SK-N-SH treated with all-trans-retinoic acid at 6 μM for 48 hours (cell line): ENCODE measurements at regions not wholly inside any gene's neighbourhood (a gene's known extent, or its start where the extent isn't known, plus 50 kb on each side); places are given as distances from the start of the nearest gene placed in this dataset.

ENCODE experiments used
- ATAC-seq: fragments of 200-7000 bp; cut with Tn5 transposase; 3 replicates; pipeline ENCODE4 v1.9.1; 2020; ENCODE audit warnings: mild to moderate bottlenecking, moderate library complexity
- ARNTL ChIP-seq: fragments of 450-650 bp; formaldehyde crosslinking; IDR thresholded peaks from 2 replicates; pipeline ENCODE4 v1.5.0; 2020; ENCODE audit warnings: low read depth, mild to moderate bottlenecking, moderate library complexity, borderline replicate concordance
- BACH2 ChIP-seq: fragments of 250-450 bp; sonication (Bioruptor Pico); IDR thresholded peaks from 2 replicates; pipeline ENCODE4 v1.9.0; 2021; ENCODE audit warnings: mild to moderate bottlenecking, borderline replicate concordance
- CREB5 ChIP-seq: fragments of 250-450 bp; sonication (Bioruptor Pico); IDR thresholded peaks from 2 replicates; pipeline ENCODE4 v1.5.1; 2020; ENCODE audit warnings: low read depth, mild to moderate bottlenecking, moderate library complexity
- CSDC2 ChIP-seq: fragments of 250-450 bp; sonication (Bioruptor Pico); IDR thresholded peaks from 2 replicates; pipeline ENCODE4 v1.5.0; 2020; ENCODE audit warnings: mild to moderate bottlenecking, moderate library complexity
- ESRRG ChIP-seq: fragments of 250-450 bp; sonication (Bioruptor Pico); IDR thresholded peaks from 2 replicates; pipeline ENCODE4 v1.6.1; 2021; ENCODE audit warnings: mild to moderate bottlenecking
- GLIS3 ChIP-seq: fragments of 250-450 bp; sonication (Bioruptor Pico); IDR thresholded peaks from 2 replicates; pipeline ENCODE4 v1.5.0; 2020; ENCODE audit warnings: mild to moderate bottlenecking, moderate library complexity
- ISL1 ChIP-seq: fragments of 250-450 bp; sonication (Bioruptor Pico); IDR thresholded peaks from 2 replicates; pipeline ENCODE4 v2.1.2; 2022; ENCODE audit warnings: mild to moderate bottlenecking, moderate library complexity
- OSR1 ChIP-seq: fragments of 250-450 bp; sonication (Bioruptor Pico); IDR thresholded peaks from 2 replicates; pipeline ENCODE4 v1.8.0; 2022; ENCODE audit warnings: moderate library complexity, mild to moderate bottlenecking, inconsistent platforms
- POU6F1 ChIP-seq: fragments of 250-450 bp; sonication (Bioruptor Pico); IDR thresholded peaks from 2 replicates; pipeline ENCODE4 v1.8.0; 2021; ENCODE audit warnings: low read depth, mild to moderate bottlenecking, moderate library complexity, borderline replicate concordance
- PPARA ChIP-seq: fragments of 250-450 bp; sonication (Bioruptor Pico); IDR thresholded peaks from 2 replicates; pipeline ENCODE4 v1.5.0; 2020; ENCODE audit warnings: mild to moderate bottlenecking, borderline replicate concordance
- RARB ChIP-seq: fragments of 250-450 bp; sonication (Bioruptor Pico); IDR thresholded peaks from 2 replicates; pipeline ENCODE4 v1.8.0; 2021; ENCODE audit warnings: mild to moderate bottlenecking, moderate library complexity
- SNAI2 ChIP-seq: fragments of 250-450 bp; sonication (Bioruptor Pico); IDR thresholded peaks from 2 replicates; pipeline ENCODE4 v1.5.0; 2020; ENCODE audit warnings: mild to moderate bottlenecking, moderate library complexity
- TCF4 ChIP-seq: fragments of 250-450 bp; sonication (Bioruptor Pico); IDR thresholded peaks from 2 replicates; pipeline ENCODE4 v1.8.0; 2021; ENCODE audit warnings: mild to moderate bottlenecking, moderate library complexity, borderline replicate concordance
- TOX ChIP-seq: fragments of 250-450 bp; sonication (Bioruptor Pico); IDR thresholded peaks from 2 replicates; pipeline ENCODE4 v1.8.0; 2021; ENCODE audit warnings: mild to moderate bottlenecking, moderate library complexity, borderline replicate concordance
- ZC3H10 ChIP-seq: fragments of 250-450 bp; sonication (Bioruptor Pico); IDR thresholded peaks from 2 replicates; pipeline ENCODE4 v1.5.1; 2021; ENCODE audit warnings: mild to moderate bottlenecking, moderate library complexity
- ZFP3 ChIP-seq: fragments of 250-450 bp; sonication (Bioruptor Pico); IDR thresholded peaks from 2 replicates; pipeline ENCODE4 v1.5.0; 2020; ENCODE audit warnings: mild to moderate bottlenecking, moderate library complexity
- ZFP30 ChIP-seq: fragments of 450-650 bp; formaldehyde crosslinking; IDR thresholded peaks from 2 replicates; pipeline ENCODE4 v1.5.0; 2022; ENCODE audit warnings: mild to moderate bottlenecking, moderate library complexity
- ZNF565 ChIP-seq: fragments of 450-650 bp; formaldehyde crosslinking; conservative IDR thresholded peaks from 2 replicates; pipeline ENCODE4 v1.5.0; 2020; ENCODE audit warnings: low read depth, mild to moderate bottlenecking, moderate library complexity
- ZNF70 ChIP-seq: fragments of 450-650 bp; formaldehyde crosslinking; IDR thresholded peaks from 2 replicates; pipeline ENCODE4 v1.5.0; 2020; ENCODE audit warnings: mild to moderate bottlenecking, moderate library complexity
- ZNF8 ChIP-seq: fragments of 450-650 bp; formaldehyde crosslinking; IDR thresholded peaks from 2 replicates; pipeline ENCODE4 v1.5.0; 2020; ENCODE audit warnings: mild to moderate bottlenecking, moderate library complexity
- TF ChIP-seq, protein P1 (sequence below): fragments of 250-450 bp; sonication (Bioruptor Pico); IDR thresholded peaks from 2 replicates; pipeline ENCODE4 v1.5.1; 2021; ENCODE audit warnings: mild to moderate bottlenecking, moderate library complexity
- TF ChIP-seq, protein P2 (sequence below): fragments of 250-450 bp; sonication (Bioruptor Pico); IDR thresholded peaks from 2 replicates; pipeline ENCODE4 v1.5.0; 2020; ENCODE audit warnings: mild to moderate bottlenecking, moderate library complexity

DNA sequence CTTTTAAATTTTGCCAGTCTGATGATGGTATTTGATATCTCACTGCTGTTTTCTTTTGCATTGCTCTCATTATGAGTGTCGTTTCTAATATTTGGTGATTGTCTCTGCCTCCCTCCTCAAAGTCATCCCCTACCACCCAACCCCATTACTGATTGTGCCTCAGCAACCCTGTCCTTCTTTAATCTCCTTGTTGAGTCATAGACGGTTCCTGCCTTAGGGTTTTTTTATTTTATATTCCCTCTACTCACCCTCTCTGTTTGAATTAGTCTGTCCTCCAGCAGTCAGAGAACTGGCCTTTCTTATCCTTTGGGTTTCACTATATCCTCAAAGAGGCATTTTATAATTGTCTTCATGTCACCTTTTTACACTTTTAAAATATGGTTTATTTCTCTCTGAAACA, 409.3 kb upstream of the CPEB2 start (continued):
- TF ChIP-seq, protein P1, sequence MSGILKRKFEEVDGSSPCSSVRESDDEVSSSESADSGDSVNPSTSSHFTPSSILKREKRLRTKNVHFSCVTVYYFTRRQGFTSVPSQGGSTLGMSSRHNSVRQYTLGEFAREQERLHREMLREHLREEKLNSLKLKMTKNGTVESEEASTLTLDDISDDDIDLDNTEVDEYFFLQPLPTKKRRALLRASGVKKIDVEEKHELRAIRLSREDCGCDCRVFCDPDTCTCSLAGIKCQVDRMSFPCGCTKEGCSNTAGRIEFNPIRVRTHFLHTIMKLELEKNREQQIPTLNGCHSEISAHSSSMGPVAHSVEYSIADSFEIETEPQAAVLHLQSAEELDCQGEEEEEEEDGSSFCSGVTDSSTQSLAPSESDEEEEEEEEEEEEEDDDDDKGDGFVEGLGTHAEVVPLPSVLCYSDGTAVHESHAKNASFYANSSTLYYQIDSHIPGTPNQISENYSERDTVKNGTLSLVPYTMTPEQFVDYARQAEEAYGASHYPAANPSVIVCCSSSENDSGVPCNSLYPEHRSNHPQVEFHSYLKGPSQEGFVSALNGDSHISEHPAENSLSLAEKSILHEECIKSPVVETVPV (CRISPR knock-in tag), result no peak
- no peak for TF ChIP-seq TCF4

GRCh38 chr4:14596028-14596427, 406.3 kb upstream of the CPEB2 start:
- TF ChIP-seq ZFP30, result no peak
- TF ChIP-seq, all 23 proteins: peak for 0
- no peak for ATAC-seq

- TF ChIP-seq ZC3H10 (CRISPR knock-in tag) (no peak), SNAI2 (no peak)
- ATAC-seq, result no peak
Measured at GRCh38 chr4:14596437-14596836, 405.8 kb upstream of the CPEB2 start.

DNA sequence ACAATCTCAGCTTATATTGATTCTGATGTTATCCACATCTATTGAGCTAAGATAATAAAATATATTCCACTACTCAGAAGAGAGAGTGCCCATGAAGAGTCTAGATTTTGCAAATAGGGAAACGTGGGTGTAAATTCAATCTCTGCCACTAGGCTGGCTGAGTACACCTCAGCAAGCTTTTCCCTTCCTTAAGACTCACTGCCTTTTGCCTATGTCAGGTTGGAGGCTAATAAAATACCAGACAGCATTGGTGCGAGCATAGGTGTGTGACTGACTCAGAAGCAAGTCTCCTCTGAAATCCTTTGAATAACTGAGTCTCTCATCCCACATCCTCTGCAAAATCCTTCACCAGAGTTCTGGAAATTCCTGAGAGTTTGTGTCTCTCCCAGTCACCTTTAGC, 405.4 kb upstream of the CPEB2 start:
- TF ChIP-seq BACH2 (CRISPR knock-in tag), result no peak
- no peak for TF ChIP-seq TCF4
- TF ChIP-seq CREB5 (CRISPR knock-in tag), result no peak
- no peak for TF ChIP-seq SNAI2
- no peak for TF ChIP-seq PPARA (CRISPR knock-in tag)
- no peak for TF ChIP-seq ZFP3 (CRISPR knock-in tag)
- no peak for TF ChIP-seq GLIS3
- no peak for TF ChIP-seq CSDC2 (CRISPR knock-in tag)
- TF ChIP-seq, protein P1 (CRISPR knock-in tag), result no peak
- no peak for TF ChIP-seq ISL1 (CRISPR knock-in tag)
- no peak for TF ChIP-seq ZNF70
- no peak for TF ChIP-seq TOX (CRISPR knock-in tag)
- ATAC-seq, result no peak

DNA sequence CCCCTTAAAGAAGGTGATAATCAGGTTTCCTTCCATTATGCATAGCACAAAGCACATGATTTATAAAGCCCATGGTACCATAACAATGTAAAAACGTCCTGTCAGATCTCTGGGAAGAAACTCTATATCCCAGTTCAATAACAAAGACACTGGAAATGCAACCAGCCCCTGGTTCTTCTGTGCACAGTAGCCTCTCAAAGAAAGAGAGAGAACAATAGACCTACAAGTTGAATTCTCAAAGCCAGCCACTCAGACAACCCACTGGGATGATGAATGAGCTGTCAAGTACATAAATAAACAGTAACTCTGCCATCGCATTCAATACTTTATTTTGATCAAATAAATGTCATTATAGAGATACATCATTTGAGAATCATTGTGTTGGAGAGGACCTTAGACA, 400.1 kb upstream of the CPEB2 start:
- no peak for ATAC-seq
- no peak for TF ChIP-seq PPARA (CRISPR knock-in tag)
- TF ChIP-seq BACH2 (CRISPR knock-in tag), result no peak
- no peak for TF ChIP-seq ZNF70
- no peak for TF ChIP-seq TOX (CRISPR knock-in tag)
- TF ChIP-seq, protein P1 (CRISPR knock-in tag), result no peak
- TF ChIP-seq GLIS3, result no peak
- no peak for TF ChIP-seq ARNTL (CRISPR knock-in tag)
- no peak for TF ChIP-seq POU6F1 (CRISPR knock-in tag)
- TF ChIP-seq CSDC2 (CRISPR knock-in tag), result no peak
- TF ChIP-seq ZFP3 (CRISPR knock-in tag), result no peak
- TF ChIP-seq TCF4, result no peak
- TF ChIP-seq ZNF565 (CRISPR knock-in tag), result no peak
- TF ChIP-seq ZNF8, result no peak
- TF ChIP-seq ESRRG (CRISPR knock-in tag), result no peak
- TF ChIP-seq CREB5 (CRISPR knock-in tag), result no peak
- TF ChIP-seq, protein P2, sequence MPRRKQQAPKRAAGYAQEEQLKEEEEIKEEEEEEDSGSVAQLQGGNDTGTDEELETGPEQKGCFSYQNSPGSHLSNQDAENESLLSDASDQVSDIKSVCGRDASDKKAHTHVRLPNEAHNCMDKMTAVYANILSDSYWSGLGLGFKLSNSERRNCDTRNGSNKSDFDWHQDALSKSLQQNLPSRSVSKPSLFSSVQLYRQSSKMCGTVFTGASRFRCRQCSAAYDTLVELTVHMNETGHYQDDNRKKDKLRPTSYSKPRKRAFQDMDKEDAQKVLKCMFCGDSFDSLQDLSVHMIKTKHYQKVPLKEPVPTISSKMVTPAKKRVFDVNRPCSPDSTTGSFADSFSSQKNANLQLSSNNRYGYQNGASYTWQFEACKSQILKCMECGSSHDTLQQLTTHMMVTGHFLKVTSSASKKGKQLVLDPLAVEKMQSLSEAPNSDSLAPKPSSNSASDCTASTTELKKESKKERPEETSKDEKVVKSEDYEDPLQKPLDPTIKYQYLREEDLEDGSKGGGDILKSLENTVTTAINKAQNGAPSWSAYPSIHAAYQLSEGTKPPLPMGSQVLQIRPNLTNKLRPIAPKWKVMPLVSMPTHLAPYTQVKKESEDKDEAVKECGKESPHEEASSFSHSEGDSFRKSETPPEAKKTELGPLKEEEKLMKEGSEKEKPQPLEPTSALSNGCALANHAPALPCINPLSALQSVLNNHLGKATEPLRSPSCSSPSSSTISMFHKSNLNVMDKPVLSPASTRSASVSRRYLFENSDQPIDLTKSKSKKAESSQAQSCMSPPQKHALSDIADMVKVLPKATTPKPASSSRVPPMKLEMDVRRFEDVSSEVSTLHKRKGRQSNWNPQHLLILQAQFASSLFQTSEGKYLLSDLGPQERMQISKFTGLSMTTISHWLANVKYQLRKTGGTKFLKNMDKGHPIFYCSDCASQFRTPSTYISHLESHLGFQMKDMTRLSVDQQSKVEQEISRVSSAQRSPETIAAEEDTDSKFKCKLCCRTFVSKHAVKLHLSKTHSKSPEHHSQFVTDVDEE (CRISPR knock-in tag), result no peak
- TF ChIP-seq ISL1 (CRISPR knock-in tag), result no peak
- no peak for TF ChIP-seq ZFP30
- no peak for TF ChIP-seq RARB (CRISPR knock-in tag)
- no peak for TF ChIP-seq OSR1 (CRISPR knock-in tag)
